ENCODE measurements at regions not wholly inside any gene's neighbourhood (a gene's known extent, or its start where the extent isn't known, plus 50 kb on each side); places are given as distances from the start of the nearest gene placed in this dataset.

DNA sequence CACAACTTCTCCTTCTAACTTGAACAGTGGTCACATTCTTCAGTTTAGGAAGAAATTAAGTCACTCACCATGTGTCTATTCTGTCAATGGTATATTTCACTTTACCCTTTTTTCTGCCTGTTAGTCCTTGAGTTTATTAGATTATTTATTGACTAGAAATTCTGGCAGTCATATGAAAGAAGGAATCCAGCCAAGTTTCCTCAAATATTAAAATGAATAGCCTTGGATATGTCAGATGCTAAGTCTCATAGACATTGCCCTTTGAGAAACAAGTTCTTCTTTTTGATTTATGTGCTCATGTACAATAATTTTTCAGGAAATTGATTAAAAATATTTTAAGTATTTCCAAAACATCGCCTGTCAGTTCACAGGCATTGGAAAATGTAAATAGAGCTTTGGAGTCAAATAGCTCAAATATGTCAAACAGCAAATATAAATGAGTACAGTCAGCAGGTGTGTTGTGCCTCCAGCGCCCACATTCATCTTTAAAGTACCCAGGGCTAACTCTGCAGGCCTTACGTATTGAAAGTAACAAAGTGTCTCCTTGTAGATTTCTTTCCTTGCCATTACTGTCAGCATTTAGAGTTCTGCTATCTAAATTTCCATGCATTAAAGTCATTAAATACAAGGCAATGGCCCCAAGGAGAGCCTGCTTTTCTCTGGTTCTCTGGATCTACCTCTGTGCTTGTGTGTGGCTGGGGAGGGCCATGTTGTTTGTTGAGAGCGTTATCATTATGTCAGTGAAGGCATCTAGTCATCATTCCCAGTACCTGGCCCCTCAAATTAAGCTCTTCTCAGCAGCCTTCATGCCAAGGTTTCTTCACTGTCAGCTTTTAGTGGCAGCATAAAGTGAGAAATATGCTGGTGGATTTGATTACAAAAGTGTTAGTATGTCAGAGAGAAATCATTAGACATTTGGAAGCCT, 76.3 kb upstream of the TRPC4 start:
- TF ChIP-seq POLR2A (IDR thresholded peaks at IDR 0.05): no peak
- TF ChIP-seq CTCF (IDR thresholded peaks at IDR 0.05): no peak
